IPS-15b (cell line): ENCODE measurements at regions not wholly inside any gene's neighbourhood (a gene's known extent, or its start where the extent isn't known, plus 50 kb on each side); places are given as distances from the start of the nearest gene placed in this dataset.

Experiments used
- H3K27me3 ChIP-seq: one replicate; pipeline ENCODE4 v1.6.1; 2013; ENCODE audit warnings: low read length; ENCODE audit not compliant: control insufficient read depth, insufficient read depth
- H3K36me3 ChIP-seq: one replicate; pipeline ENCODE4 v1.6.1; 2013; ENCODE audit warnings: low read length; ENCODE audit not compliant: control insufficient read depth, insufficient read depth
- H3K4me1 ChIP-seq: one replicate; pipeline ENCODE4 v1.6.1; 2013; ENCODE audit warnings: mild to moderate bottlenecking, low read length; ENCODE audit not compliant: control insufficient read depth, insufficient read depth
- H3K4me3 ChIP-seq: one replicate; pipeline ENCODE4 v1.5.1; 2013; ENCODE audit warnings: low read depth, low read length
- H3K9ac ChIP-seq: one replicate; pipeline ENCODE4 v1.6.1; 2013; ENCODE audit warnings: low read depth, mild to moderate bottlenecking, low read length
- H3K9me3 ChIP-seq: one replicate; pipeline ENCODE4 v1.6.1; 2013; ENCODE audit warnings: mild to moderate bottlenecking, low read length; ENCODE audit not compliant: control insufficient read depth, insufficient read depth

GRCh38 chr5:72661405-72661804 lies 154.2 kb upstream of the ZNF366 start:
- no peak overlapping the region for H3K4me3 ChIP-seq
- H3K4me1 ChIP-seq: peaks cover 4% of the 10 kb centered on the region
- no peaks in the 10 kb centered on the region for H3K27me3 ChIP-seq
- H3K9ac ChIP-seq: no peak overlapping the region
- no peaks in the 10 kb centered on the region for H3K36me3 ChIP-seq
- H3K9me3 ChIP-seq: no peaks in the 10 kb centered on the region

DNA sequence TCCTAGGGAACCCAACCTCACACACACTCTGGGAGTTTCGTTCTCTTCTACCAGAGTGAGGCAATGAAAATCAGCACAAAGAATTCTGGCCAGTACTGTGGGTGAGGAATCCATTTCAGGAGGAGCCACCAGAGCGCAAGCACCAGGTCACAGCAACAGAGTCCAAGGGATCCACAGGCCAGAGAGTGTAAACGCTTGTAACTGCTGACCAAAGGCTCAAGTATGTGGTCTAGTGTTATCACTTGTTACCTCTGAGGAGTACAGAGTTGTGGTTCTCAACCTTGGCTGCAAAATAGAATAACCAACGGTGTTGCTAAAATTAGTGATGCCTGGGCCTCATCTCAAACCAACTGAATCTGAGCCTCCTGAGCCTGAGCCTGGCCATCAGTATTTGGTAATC lies 152.5 kb upstream of the ZNF366 start:
- Histone ChIP-seq H3K4me1 (peaks cover 2% of the 10 kb centered on the region), H3K4me3 (no peak overlapping the region), H3K36me3 (no peaks in the 10 kb centered on the region), H3K9me3 (no peaks in the 10 kb centered on the region), H3K9ac (no peak overlapping the region), H3K27me3 (no peaks in the 10 kb centered on the region)

DNA sequence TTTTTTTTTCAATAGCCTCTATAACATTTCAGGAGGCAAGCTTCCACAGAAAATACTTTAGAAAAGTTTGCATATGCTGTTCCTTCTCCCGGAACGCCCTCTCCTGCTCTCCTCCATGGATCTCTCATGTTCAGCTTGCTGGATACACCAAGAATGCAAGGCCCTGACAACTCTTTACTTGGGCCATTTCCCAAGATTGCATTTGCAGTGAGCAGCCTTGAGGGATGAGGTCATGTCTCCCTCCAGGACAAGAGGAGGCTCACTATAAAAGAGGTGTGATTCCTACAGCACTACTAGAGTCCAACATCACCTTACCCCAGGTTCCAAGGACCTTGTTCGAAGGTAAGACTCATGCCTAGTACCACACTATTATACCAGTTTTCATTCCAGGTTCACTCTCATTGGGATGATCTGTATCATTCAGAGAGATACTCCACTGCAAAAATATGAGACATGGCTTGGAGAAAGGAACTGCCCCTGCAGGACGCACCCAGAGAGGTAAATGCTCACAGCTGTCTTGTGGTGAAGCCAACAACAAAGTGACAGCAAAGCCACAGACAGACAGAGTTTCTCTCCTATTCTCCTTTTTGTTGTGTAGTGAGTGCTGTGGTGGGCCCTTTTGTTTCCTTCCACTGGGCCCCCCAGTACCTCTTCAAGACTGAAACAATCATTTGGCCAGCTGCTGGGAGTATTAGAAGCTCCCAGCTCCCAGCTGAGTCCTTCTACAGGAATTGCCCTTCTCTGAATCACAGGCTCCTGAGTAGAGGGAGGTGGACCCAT lies 151.7 kb upstream of the ZNF366 start:
- no peaks in the 10 kb centered on the region for H3K27me3 ChIP-seq
- H3K4me3 ChIP-seq: no peak overlapping the region
- no peaks in the 10 kb centered on the region for H3K36me3 ChIP-seq
- no peaks in the 10 kb centered on the region for H3K9me3 ChIP-seq
- H3K9ac ChIP-seq: no peak overlapping the region
- no peaks in the 10 kb centered on the region for H3K4me1 ChIP-seq

DNA sequence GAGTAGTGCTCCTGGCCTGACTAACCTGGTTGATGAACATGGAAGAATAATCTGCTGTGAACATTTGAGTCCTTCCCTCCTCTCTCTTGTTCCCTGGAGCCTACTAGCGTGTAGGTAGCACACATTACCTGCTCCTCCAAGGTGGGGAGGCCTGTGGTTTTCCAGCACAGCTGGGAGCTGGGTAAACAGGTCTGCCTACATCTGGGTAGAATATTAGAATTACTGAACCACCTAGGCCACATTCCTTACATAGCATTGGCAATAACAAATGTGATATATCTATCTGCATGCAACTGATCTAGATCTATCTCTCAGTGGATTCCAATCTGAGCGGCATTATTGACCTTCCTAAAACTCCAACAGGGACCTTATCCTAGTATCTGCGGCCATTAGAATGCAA lies 151.0 kb upstream of the ZNF366 start:
- no peaks in the 10 kb centered on the region for H3K9me3 ChIP-seq
- H3K27me3 ChIP-seq: no peaks in the 10 kb centered on the region
- H3K36me3 ChIP-seq: no peaks in the 10 kb centered on the region
- no peaks in the 10 kb centered on the region for H3K4me1 ChIP-seq
- H3K4me3 ChIP-seq: no peak overlapping the region
- H3K9ac ChIP-seq: no peak overlapping the region

DNA sequence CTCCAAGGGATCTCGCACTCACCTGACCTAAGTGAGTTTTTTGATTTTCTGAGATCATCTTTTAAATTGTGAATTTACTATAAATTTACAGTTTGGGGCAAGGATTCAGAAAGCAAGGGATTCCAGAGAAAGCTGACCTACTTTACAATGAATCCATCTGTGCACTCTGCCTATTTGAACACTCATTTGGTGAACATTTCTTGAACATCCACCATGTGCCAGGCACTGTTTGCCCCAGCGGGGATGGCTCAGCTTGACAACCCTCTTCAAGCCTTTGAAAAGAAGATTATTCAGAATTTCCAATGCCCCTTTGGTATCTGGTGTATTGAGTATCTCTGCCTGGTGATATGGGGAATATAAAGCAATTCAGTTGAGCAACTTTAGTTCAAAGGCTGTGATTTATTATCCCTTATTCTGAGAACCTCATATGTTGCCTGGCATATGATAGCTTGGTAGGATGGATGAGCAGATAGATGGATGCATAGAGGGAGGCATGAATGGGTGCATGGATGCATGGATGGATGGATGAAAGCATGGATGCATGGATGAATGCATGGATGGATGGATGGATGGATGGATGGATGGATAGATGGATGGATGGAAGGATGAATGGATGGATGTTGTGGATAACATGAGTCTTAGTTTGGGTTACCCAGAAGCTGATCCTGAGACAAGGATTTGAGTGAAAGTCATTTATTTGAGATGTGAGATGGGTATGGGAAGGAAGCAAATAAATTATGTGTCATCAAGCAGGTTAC lies 149.7 kb upstream of the ZNF366 start:
- no peaks in the 10 kb centered on the region for H3K9me3 ChIP-seq
- H3K36me3 ChIP-seq: no peaks in the 10 kb centered on the region
- H3K4me1 ChIP-seq: peaks cover 2% of the 10 kb centered on the region
- no peaks in the 10 kb centered on the region for H3K27me3 ChIP-seq
- H3K4me3 ChIP-seq: no peak overlapping the region
- H3K9ac ChIP-seq: no peak overlapping the region

GRCh38 chr5:72656331-72656730 lies 149.1 kb upstream of the ZNF366 start:
- Histone ChIP-seq H3K9me3 (no peaks in the 10 kb centered on the region), H3K4me3 (no peak overlapping the region), H3K27me3 (no peaks in the 10 kb centered on the region), H3K9ac (no peak overlapping the region), H3K36me3 (no peaks in the 10 kb centered on the region), H3K4me1 (peaks cover 2% of the 10 kb centered on the region)

- no peaks in the 10 kb centered on the region for H3K9me3 ChIP-seq
- H3K36me3 ChIP-seq: no peaks in the 10 kb centered on the region
- H3K9ac ChIP-seq: no peak overlapping the region
- H3K27me3 ChIP-seq: no peaks in the 10 kb centered on the region
- H3K4me1 ChIP-seq: peaks cover 2% of the 10 kb centered on the region
- H3K4me3 ChIP-seq: no peak overlapping the region
Measured at GRCh38 chr5:72654231-72654630, 147.0 kb upstream of the ZNF366 start.

DNA sequence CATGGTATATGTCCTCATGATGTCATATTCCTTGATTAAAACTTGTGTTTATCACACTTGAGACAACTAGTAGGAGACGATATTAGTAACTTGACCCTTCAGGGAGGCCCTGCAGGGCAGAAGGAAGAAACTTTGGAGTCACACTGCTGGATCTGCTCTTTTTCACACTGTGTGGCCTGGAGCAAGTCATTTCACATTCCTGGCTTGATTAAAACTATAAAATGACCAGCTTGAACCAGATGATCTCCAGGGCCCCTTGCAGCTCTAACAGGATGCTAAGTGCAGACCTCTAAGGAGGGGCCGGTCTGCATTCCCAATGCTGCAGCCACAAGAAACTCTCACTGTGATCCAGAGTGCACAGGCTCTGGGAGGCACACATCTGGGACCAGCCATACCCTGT lies 146.4 kb upstream of the ZNF366 start:
- Histone ChIP-seq H3K27me3 (no peaks in the 10 kb centered on the region), H3K36me3 (no peaks in the 10 kb centered on the region), H3K4me3 (no peak overlapping the region), H3K9me3 (no peaks in the 10 kb centered on the region), H3K4me1 (peaks cover 2% of the 10 kb centered on the region), H3K9ac (no peak overlapping the region)

DNA sequence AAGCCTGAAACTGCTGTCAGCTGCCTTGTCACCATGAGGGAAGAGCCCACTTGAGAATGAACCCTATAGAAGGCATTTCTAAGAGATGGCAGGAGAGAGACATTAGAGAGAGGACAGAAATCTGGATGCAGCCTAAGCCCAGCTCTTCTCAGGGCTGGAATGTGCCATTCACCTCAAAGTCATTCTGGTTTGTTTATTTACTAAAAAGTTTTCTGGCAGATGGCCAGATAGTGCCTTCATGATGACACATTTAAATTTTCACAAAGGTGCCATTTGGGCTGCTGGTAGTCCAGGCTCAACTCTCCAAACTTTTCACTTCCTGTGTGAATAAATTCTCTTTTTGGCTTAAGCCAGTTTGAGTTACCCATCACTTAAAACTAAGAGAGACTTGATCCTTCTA lies 144.6 kb upstream of the ZNF366 start:
- Histone ChIP-seq H3K9me3 (no peaks in the 10 kb centered on the region), H3K4me3 (no peak overlapping the region), H3K9ac (no peak overlapping the region), H3K4me1 (peaks cover 2% of the 10 kb centered on the region), H3K36me3 (no peaks in the 10 kb centered on the region), H3K27me3 (no peaks in the 10 kb centered on the region)

DNA sequence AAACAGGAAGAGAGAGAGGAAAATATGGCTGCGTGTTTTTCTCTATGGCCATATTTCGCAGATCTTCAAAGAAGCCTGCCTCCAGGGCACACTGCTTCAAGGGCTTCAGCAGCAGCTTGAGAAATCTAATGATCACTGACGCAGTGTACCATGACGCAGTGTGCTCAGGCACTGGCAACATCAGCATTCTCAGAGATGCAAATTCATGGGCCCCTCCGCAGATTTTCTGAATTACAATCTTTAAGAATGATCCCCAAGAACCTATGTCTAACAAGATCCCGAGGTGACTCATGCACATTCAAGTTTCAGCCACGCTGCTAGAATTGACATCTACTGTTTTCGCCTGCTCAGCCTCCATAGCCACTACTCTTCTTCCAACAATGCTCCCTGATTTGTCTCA lies 143.9 kb upstream of the ZNF366 start:
- Histone ChIP-seq H3K4me3 (no peak overlapping the region), H3K4me1 (peaks cover 2% of the 10 kb centered on the region), H3K36me3 (no peaks in the 10 kb centered on the region), H3K27me3 (no peaks in the 10 kb centered on the region), H3K9ac (no peak overlapping the region), H3K9me3 (no peaks in the 10 kb centered on the region)

DNA sequence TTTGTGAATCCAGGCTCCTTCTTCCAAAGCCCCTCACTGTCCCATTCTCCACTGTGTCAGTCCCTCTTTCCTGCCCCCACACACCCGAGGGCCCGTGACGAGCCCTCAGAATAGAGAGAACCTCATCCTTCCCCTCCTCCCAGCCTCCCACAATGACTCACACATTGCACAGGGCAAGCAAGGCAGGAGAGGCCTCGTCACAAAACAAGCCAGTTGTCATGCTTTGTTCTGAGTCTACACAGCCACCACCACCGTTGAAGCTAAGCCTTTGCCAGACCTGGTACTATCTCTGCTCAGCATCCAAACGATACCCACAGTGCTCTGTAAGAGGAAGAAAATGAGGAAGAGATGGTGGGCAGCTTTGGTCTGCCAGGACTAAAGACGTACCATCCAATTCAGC lies 142.2 kb upstream of the ZNF366 start:
- H3K9me3 ChIP-seq: no peaks in the 10 kb centered on the region
- no peak overlapping the region for H3K9ac ChIP-seq
- no peaks in the 10 kb centered on the region for H3K36me3 ChIP-seq
- H3K27me3 ChIP-seq: no peaks in the 10 kb centered on the region
- H3K4me3 ChIP-seq: no peak overlapping the region
- peaks cover 2% of the 10 kb centered on the region for H3K4me1 ChIP-seq

DNA sequence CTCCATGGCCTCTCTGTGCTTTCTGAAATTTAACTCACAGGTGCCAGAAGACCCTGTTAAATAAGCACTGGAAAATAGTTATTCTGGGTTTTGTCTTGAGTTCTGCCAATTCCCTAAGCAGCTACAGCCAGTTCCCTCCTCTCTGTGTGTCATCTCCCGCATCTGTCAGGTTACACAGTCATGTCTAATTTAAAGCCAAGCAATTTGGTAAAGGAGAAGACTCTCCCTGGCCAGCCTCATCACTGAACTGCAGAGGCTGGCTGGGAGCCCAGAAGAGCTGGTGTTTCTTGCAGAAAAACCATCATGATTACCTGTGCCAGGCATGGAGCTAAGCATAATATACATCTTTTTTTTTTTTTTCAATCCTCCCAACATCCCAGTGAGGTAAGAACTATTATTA lies 141.3 kb upstream of the ZNF366 start:
- Histone ChIP-seq H3K4me3 (no peak overlapping the region), H3K9me3 (no peaks in the 10 kb centered on the region), H3K4me1 (peaks cover 2% of the 10 kb centered on the region), H3K27me3 (no peaks in the 10 kb centered on the region), H3K9ac (no peak overlapping the region), H3K36me3 (no peaks in the 10 kb centered on the region)
